CD14-positive monocyte (primary cell): ENCODE measurements at regions not wholly inside any gene's neighbourhood (a gene's known extent, or its start where the extent isn't known, plus 50 kb on each side); places are given as distances from the start of the nearest gene placed in this dataset.

ENCODE experiments used
- DNase-seq, 3 donors: peaks; one replicate each; pipeline ENCODE4 v3.0.0-alpha.2; 2011 to 2022
- H2AFZ ChIP-seq: 2 replicates; pipeline ENCODE4 v1.6.0; 2012; ENCODE audit warnings: mild to moderate bottlenecking, low read depth, low read length, inconsistent platforms; ENCODE audit not compliant: insufficient read depth, poor library complexity, severe bottlenecking
- H3K27ac ChIP-seq, 2 donors: 1 replicate in 1 of 2; 2 replicates in 1 of 2; pipeline ENCODE4 v1.5.1; 2012 to 2013; ENCODE audit warnings: low read length in 2 of 2, control low read depth in 1 of 2, inconsistent platforms in 1 of 2, low read depth in 1 of 2, mild to moderate bottlenecking in 1 of 2
- H3K27me3 ChIP-seq, 2 donors: one replicate each; pipeline versions ENCODE4 v1.6.0 to v1.6.1; 2011 to 2013; ENCODE audit warnings: low read length in 2 of 2; ENCODE audit not compliant: control insufficient read depth in 2 of 2, insufficient read depth in 2 of 2
- H3K36me3 ChIP-seq, 2 donors: replicated peaks in 1 of 2; 1 replicate in 1 of 2; 2 replicates in 1 of 2; pipeline versions ENCODE4 v1.5.1 to v1.6.1; 2012 to 2013; ENCODE audit warnings: low read length in 2 of 2, control low read depth in 1 of 2, inconsistent platforms in 1 of 2, mild to moderate bottlenecking in 1 of 2; ENCODE audit not compliant: insufficient read depth in 2 of 2, control insufficient read depth in 1 of 2
- H3K4me1 ChIP-seq, 2 donors: 1 replicate in 1 of 2; 2 replicates in 1 of 2; pipeline versions ENCODE4 v1.5.1 to v1.6.1; 2012 to 2013; ENCODE audit warnings: low read length in 2 of 2, control low read depth in 1 of 2, inconsistent platforms in 1 of 2, mild to moderate bottlenecking in 1 of 2, moderate library complexity in 1 of 2; ENCODE audit not compliant: insufficient read depth in 2 of 2, control insufficient read depth in 1 of 2
- H3K4me2 ChIP-seq: replicated peaks from 2 replicates; pipeline ENCODE3; 2012; ENCODE audit warnings: low read length, moderate library complexity, mild to moderate bottlenecking; ENCODE audit not compliant: poor library complexity, severe bottlenecking; ENCODE audit errors: extremely low read depth
- H3K4me3 ChIP-seq, 3 experiments: fragments of 200-600 bp in 1 of 3; sonication (generic) in 1 of 3; replicated peaks in 1 of 3; 1 replicate in 2 of 3; 2 replicates in 1 of 3; pipeline ENCODE4 v1.5.1; 2011 to 2013; ENCODE audit warnings: low read length in 3 of 3, mild to moderate bottlenecking in 3 of 3, control low read depth in 2 of 3, low read depth in 2 of 3, inconsistent platforms in 1 of 3, moderate library complexity in 1 of 3
- H3K79me2 ChIP-seq: 2 replicates; pipeline ENCODE4 v1.6.0; 2012; ENCODE audit warnings: mild to moderate bottlenecking, control low read depth, inconsistent platforms, low read length, moderate library complexity; ENCODE audit not compliant: insufficient read depth
- H3K9ac ChIP-seq: 2 replicates; pipeline ENCODE4 v1.6.0; 2017; ENCODE audit warnings: low read length, mild to moderate bottlenecking; ENCODE audit not compliant: insufficient read depth, poor library complexity, severe bottlenecking
- H3K9me3 ChIP-seq, 2 donors: replicated peaks in 1 of 2; 1 replicate in 1 of 2; 2 replicates in 1 of 2; pipeline versions ENCODE4 v1.5.1 to v1.6.1; 2012 to 2013; ENCODE audit warnings: low read length in 2 of 2, control low read depth in 1 of 2; ENCODE audit not compliant: control insufficient read depth in 1 of 2, insufficient read depth in 1 of 2
- H4K20me1 ChIP-seq: 2 replicates; pipeline ENCODE4 v1.6.0; 2012; ENCODE audit warnings: mild to moderate bottlenecking, low read length, control low read depth, moderate library complexity; ENCODE audit not compliant: insufficient read depth
- H3K27ac Mint-ChIP-seq, 7 donors: one replicate each; pipeline ENCODE4 v1.8.0; 2020; ENCODE audit warnings: mild to moderate bottlenecking in 7 of 7, mixed read lengths in 7 of 7, moderate library complexity in 6 of 7, inconsistent platforms in 2 of 7
- H3K27me3 Mint-ChIP-seq, 3 donors: one replicate each; pipeline ENCODE4 v1.8.0; 2021 to 2022; ENCODE audit warnings: low read depth in 3 of 3, mild to moderate bottlenecking in 3 of 3, mixed read lengths in 3 of 3, moderate library complexity in 3 of 3, inconsistent platforms in 1 of 3
- H3K36me3 Mint-ChIP-seq, 2 donors: one replicate each; pipeline ENCODE4 v1.8.0; 2020; ENCODE audit warnings: mixed read lengths in 2 of 2, inconsistent platforms in 1 of 2, mild to moderate bottlenecking in 1 of 2
- H3K4me1 Mint-ChIP-seq: one replicate; pipeline ENCODE4 v1.8.0; 2020; ENCODE audit warnings: mild to moderate bottlenecking, mixed read lengths
- H3K4me3 Mint-ChIP-seq, 2 donors: one replicate each; pipeline ENCODE4 v1.8.0; 2020; ENCODE audit warnings: mild to moderate bottlenecking in 2 of 2, mixed read lengths in 2 of 2, moderate library complexity in 1 of 2
- H3K9me3 Mint-ChIP-seq, 7 donors: one replicate each; pipeline ENCODE4 v1.8.0; 2020 to 2022; ENCODE audit warnings: mixed read lengths in 7 of 7, mild to moderate bottlenecking in 6 of 7, moderate library complexity in 6 of 7, inconsistent platforms in 2 of 7
- CTCF ChIP-seq: fragments of 200-600 bp; IDR thresholded peaks from one replicate; pipeline ENCODE4 v1.8.0; 2022; ENCODE audit warnings: antibody characterized with exemption, mild to moderate bottlenecking
- WGBS: methylation state at CpG from one replicate; pipeline ENCODE4 v1.1.5; 2013; ENCODE audit warnings: missing lambda C conversion rate; ENCODE audit not compliant: insufficient coverage; 5-methylcytosine and 5-hydroxymethylcytosine counted together
- intact Hi-C, 2 donors: fragments of 100-400 bp; cut with micrococcal nuclease; formaldehyde crosslinking; loops; one replicate each; pipeline versions ENCODE4 v1.15.0 to v1.15.1; 2023

- H3K27me3 Mint-ChIP-seq: peaks cover 3 to 8% (median 6%) of the 10 kb centered on the region in 3 donors
- Histone ChIP-seq H3K27ac (no peak overlapping the region), H3K79me2 (no peaks in the 10 kb centered on the region), H3K4me2 (no peak overlapping the region), H3K36me3 (no peaks in the 10 kb centered on the region), H3K9me3 (no peaks in the 10 kb centered on the region), H4K20me1 (no peaks in the 10 kb centered on the region), H3K27me3 (no peaks in the 10 kb centered on the region), H2AFZ (no peak overlapping the region), H3K9ac (no peak overlapping the region), H3K4me1 (peaks cover 12 to 14% of the 10 kb centered on the region in 2 donors), H3K4me3 (no peak overlapping the region)
- H3K4me3 Mint-ChIP-seq: no peak overlapping the region
- no CpG with 5 or more reads among the region's 5 CpGs for WGBS
- no peaks in the 10 kb centered on the region for H3K36me3 Mint-ChIP-seq
- H3K4me1 Mint-ChIP-seq: peaks cover 20% of the 10 kb centered on the region
- peaks cover 0 to 7% (median 0%) of the 10 kb centered on the region in 7 donors for H3K9me3 Mint-ChIP-seq
- no peak for DNase-seq
- H3K27ac Mint-ChIP-seq: peak overlapping the region in 1 of 7 donors; percentile 19
- TF ChIP-seq CTCF: no peak
- intact Hi-C loops: no loop called here
Measured at GRCh38 chr12:76173756-76174155, 89.3 kb upstream of the NAP1L1 start.

- peak overlapping the region; percentile 24 to 69 (median 66) for H3K4me3 ChIP-seq
- peaks cover 43% of the 10 kb centered on the region for H3K4me1 Mint-ChIP-seq
- H3K9me3 ChIP-seq: no peaks in the 10 kb centered on the region
- H2AFZ ChIP-seq: peak overlapping the region; percentile 76
- H3K4me1 ChIP-seq: peaks cover 44% of the 10 kb centered on the region in 2 donors
- H3K27ac Mint-ChIP-seq: peak overlapping the region; percentile 81 to 97 (median 89)
- WGBS: 12% methylated on average over 6 of the region's 11 CpGs
- H3K36me3 Mint-ChIP-seq: no peaks in the 10 kb centered on the region
- peaks cover 0 to 2% (median 0%) of the 10 kb centered on the region in 7 donors for H3K9me3 Mint-ChIP-seq
- no peaks in the 10 kb centered on the region for H3K79me2 ChIP-seq
- intact Hi-C loops: loop anchor here (5.0 to 10.0 kb wide), 2 partner anchors 74 to 76 kb away; partner anchors contain the start of gene NAP1L1 (in 2 of the 2)
- H3K27me3 Mint-ChIP-seq: no peaks in the 10 kb centered on the region
- peak overlapping the region; percentile 63 to 82 for H3K27ac ChIP-seq
- TF ChIP-seq CTCF: peak; percentile 84
- H3K4me2 ChIP-seq: peak overlapping the region; percentile 67
- H4K20me1 ChIP-seq: no peaks in the 10 kb centered on the region
- peak; percentile 92 to 97 (median 95) for DNase-seq
- H3K9ac ChIP-seq: peak overlapping the region; percentile 57
- peak overlapping the region; percentile 78 to 89 for H3K4me3 Mint-ChIP-seq
- H3K27me3 ChIP-seq: no peaks in the 10 kb centered on the region
- no peaks in the 10 kb centered on the region for H3K36me3 ChIP-seq
Measured at GRCh38 chr12:76158518-76159321, 74.2 kb upstream of the NAP1L1 start.
